ENCODE measurements at regions not wholly inside any gene's neighbourhood (a gene's known extent, or its start where the extent isn't known, plus 50 kb on each side); places are given as distances from the start of the nearest gene placed in this dataset.

DNA sequence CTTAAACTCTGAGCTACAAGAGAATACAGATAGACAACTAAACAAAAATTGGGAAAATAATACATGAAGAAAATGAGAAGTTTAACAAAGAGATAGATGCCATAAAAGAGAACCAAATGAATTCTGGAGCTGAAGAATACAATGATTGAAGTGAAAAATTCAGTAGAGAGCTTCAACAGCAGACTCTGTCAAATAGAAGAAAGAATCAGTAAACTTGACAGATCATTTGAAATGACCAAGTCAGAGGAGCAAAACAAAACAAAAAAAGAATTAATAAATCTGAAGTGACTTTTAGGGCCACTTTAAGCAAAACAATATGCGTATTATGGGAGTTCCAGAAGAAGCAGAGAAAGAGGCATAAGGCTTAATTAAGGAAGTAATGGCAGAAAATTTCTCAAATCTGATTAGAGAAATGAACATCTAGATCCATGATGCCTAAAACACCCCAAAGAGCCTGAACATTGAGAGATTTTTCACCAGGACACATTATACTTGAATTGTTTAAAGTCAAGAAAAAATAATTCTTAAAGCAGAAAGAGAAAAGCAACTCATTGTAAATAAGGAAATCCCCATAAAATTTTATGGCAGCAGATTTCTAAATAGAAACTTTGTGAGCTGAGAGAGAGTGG lies 61.0 kb upstream of the RNU6-8 start:
- Histone ChIP-seq H3K4me3 (no peak overlapping the region), H3K4me1 (no peaks in the 10 kb centered on the region), H3K27me3 (no peaks in the 10 kb centered on the region), H3K27ac (no peak overlapping the region), H3K36me3 (no peaks in the 10 kb centered on the region), H3K9me3 (peaks cover 7% of the 10 kb centered on the region)
- TF ChIP-seq POLR2AphosphoS5 (IDR thresholded peaks at IDR 0.05): no peak
- TF ChIP-seq POLR2A (IDR thresholded peaks at IDR 0.05): no peak
- TF ChIP-seq, protein P1, sequence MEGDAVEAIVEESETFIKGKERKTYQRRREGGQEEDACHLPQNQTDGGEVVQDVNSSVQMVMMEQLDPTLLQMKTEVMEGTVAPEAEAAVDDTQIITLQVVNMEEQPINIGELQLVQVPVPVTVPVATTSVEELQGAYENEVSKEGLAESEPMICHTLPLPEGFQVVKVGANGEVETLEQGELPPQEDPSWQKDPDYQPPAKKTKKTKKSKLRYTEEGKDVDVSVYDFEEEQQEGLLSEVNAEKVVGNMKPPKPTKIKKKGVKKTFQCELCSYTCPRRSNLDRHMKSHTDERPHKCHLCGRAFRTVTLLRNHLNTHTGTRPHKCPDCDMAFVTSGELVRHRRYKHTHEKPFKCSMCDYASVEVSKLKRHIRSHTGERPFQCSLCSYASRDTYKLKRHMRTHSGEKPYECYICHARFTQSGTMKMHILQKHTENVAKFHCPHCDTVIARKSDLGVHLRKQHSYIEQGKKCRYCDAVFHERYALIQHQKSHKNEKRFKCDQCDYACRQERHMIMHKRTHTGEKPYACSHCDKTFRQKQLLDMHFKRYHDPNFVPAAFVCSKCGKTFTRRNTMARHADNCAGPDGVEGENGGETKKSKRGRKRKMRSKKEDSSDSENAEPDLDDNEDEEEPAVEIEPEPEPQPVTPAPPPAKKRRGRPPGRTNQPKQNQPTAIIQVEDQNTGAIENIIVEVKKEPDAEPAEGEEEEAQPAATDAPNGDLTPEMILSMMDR (IDR thresholded peaks at IDR 0.05): no peak
- no peak for DNase-seq (ENCODE audit: low spot score in 2 of 2)
- WGBS: 45% methylated on average over 1 of the region's 1 CpG

DNA sequence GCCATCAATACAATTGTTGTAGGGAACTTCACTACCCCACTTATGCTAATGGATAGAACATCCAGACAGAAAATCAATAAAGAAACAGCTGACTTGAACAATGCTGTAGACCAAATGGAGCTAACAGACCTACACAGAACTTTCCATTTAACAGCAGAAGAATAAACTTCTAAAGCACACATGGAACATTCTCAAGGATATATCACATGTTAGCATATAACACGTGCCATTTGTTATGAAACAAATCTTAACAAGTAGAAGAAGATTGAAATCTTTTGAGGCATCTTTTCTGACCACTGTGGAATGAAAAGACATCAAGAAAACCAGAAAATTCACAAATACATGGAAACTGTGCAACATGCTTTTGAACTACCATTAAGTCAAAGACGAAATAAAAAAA lies 62.5 kb upstream of the RNU6-8 start:
- peaks cover 7% of the 10 kb centered on the region for H3K9me3 ChIP-seq
- H3K27ac ChIP-seq: no peak overlapping the region
- H3K36me3 ChIP-seq: no peaks in the 10 kb centered on the region
- 79% methylated on average over 2 of the region's 2 CpGs for WGBS
- TF ChIP-seq POLR2AphosphoS5 (IDR thresholded peaks at IDR 0.05): no peak
- TF ChIP-seq, protein P1 (IDR thresholded peaks at IDR 0.05): no peak
- TF ChIP-seq POLR2A (IDR thresholded peaks at IDR 0.05): no peak
- no peak for TF ChIP-seq EP300 (IDR thresholded peaks at IDR 0.05)
- H3K27me3 ChIP-seq: no peaks in the 10 kb centered on the region
- no peak overlapping the region for H3K4me3 ChIP-seq
- no peaks in the 10 kb centered on the region for H3K4me1 ChIP-seq
- no peak for DNase-seq (ENCODE audit: low spot score in 2 of 2)

DNA sequence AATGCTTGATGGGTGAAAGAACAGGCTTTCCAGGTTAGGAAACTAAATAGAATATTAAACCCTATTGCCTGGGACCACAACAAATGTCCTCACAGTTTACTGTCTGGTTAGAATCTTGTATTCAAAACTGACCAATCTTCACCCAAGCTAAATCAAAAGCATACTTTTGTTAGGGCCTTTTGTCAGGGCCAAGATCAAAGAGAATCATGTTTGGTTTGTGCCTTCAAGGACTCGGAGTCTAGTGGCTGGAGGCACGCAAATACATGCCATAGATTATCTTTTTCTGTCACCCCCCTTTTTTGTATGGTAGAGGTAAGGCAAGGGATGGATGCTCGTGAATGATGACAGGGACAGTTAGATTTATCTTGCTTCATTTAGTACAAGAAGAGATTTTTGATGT lies 51.1 kb upstream of the AKAP6 start:
- WGBS: 82% methylated on average over 3 of the region's 3 CpGs
- no peak for DNase-seq (ENCODE audit: low spot score in 2 of 2)
- TF ChIP-seq POLR2A (IDR thresholded peaks at IDR 0.05): no peak
- no peak for TF ChIP-seq EP300 (IDR thresholded peaks at IDR 0.05)
- no peak for TF ChIP-seq POLR2AphosphoS5 (IDR thresholded peaks at IDR 0.05)
- TF ChIP-seq, protein P1 (IDR thresholded peaks at IDR 0.05): no peak

More for the DNA sequence above, 51.1 kb upstream of the AKAP6 start:
- no peak overlapping the region for H3K4me3 ChIP-seq
- no peaks in the 10 kb centered on the region for H3K36me3 ChIP-seq
- no peaks in the 10 kb centered on the region for H3K4me1 ChIP-seq
- no peak overlapping the region for H3K27ac ChIP-seq
- no peaks in the 10 kb centered on the region for H3K9me3 ChIP-seq
- H3K27me3 ChIP-seq: no peaks in the 10 kb centered on the region

Data from suprapubic skin (tissue), 4 donors.